HepG2 (cell line): ENCODE measurements at regions not wholly inside any gene's neighbourhood (a gene's known extent, or its start where the extent isn't known, plus 50 kb on each side); places are given as distances from the start of the nearest gene placed in this dataset.

Source experiments
- ATAC-seq: fragments of 200-7000 bp; cut with Tn5 transposase; 3 replicates; pipeline ENCODE4 v1.9.1; 2020; ENCODE audit warnings: mild to moderate bottlenecking, moderate library complexity
- BruUV-seq: library from RNA; stranded (reverse); fragments of 400-500 nt; replicated peaks from 2 replicates; lab custom pipeline; 2021; lab: Mats Ljungman, UMichigan
- CTCF ChIA-PET: fragments of 300-600 bp; formaldehyde crosslinking; extraction: SDS; loops from one replicate; lab custom pipeline; 2021; ENCODE audit warnings: low total read pairs, inconsistent platforms, low intra/inter-chr PET ratio; lab: Yijun Ruan, JAX
- POLR2A ChIA-PET: fragments of 350-600 bp; sonication (Branson Sonifier 250); formaldehyde crosslinking; loops from one replicate; lab custom pipeline; 2020; ENCODE audit warnings: antibody characterized with exemption, inconsistent platforms; lab: Yijun Ruan, JAX
- DNase-seq: peaks from one replicate; pipeline ENCODE4 v3.0.0-alpha.2; 2015; ENCODE audit warnings: low spot score
- FAIRE-seq: peaks from 3 replicates; lab custom pipeline; 2011; peaks lifted over from hg19 to GRCh38; lab: Jason Lieb, UNC
- H2AFZ ChIP-seq: one replicate; pipeline ENCODE4 v1.6.1; 2011; ENCODE audit warnings: low read length, inconsistent platforms
- H3K27ac ChIP-seq: fragments of 300-600 bp; 3 replicates; pipeline ENCODE4 v1.8.0; 2011; ENCODE audit warnings: mixed run types, mild to moderate bottlenecking, mixed read lengths, low read length, inconsistent platforms; ENCODE audit not compliant: insufficient read depth; ENCODE audit errors: extremely low read length
- H3K27me3 ChIP-seq, 2 experiments: fragments of 200-600 bp in 1 of 2; 2 replicates in 1 of 2; 3 replicates in 1 of 2; pipeline versions ENCODE4 v1.6.0 to v1.8.0; 2011; ENCODE audit warnings: low read length in 2 of 2, mild to moderate bottlenecking in 2 of 2, moderate library complexity in 2 of 2, inconsistent platforms in 1 of 2; ENCODE audit not compliant: insufficient read depth in 2 of 2, control insufficient read depth in 1 of 2
- H3K36me3 ChIP-seq, 2 experiments: fragments of 200-600 bp in 1 of 2; replicated peaks in 1 of 2; 2 replicates in 1 of 2; 3 replicates in 1 of 2; pipeline versions ENCODE4 v1.5.1 to v1.8.0; 2011; ENCODE audit warnings: low read length in 2 of 2, inconsistent platforms in 1 of 2; ENCODE audit not compliant: insufficient read depth in 2 of 2, control insufficient read depth in 1 of 2
- H3K4me1 ChIP-seq: 2 replicates; pipeline ENCODE4 v1.5.1; 2012; ENCODE audit warnings: low read length, inconsistent platforms; ENCODE audit not compliant: insufficient read depth
- H3K4me2 ChIP-seq: 2 replicates; pipeline ENCODE4 v1.6.0; 2011; ENCODE audit warnings: low read depth, low read length, inconsistent platforms
- H3K4me3 ChIP-seq, 3 experiments: fragments of 200-600 bp in 1 of 3; sonication (generic), shearing (Covaris generic) in 1 of 3; replicated peaks in 1 of 3; 2 replicates each; pipeline ENCODE4 v1.5.1; 2011 to 2016; ENCODE audit warnings: low read length in 3 of 3, inconsistent platforms in 2 of 3, low read depth in 2 of 3, mild to moderate bottlenecking in 2 of 3, control low read depth in 1 of 3, mixed read lengths in 1 of 3; ENCODE audit not compliant: insufficient read depth in 1 of 3
- H3K79me2 ChIP-seq: one replicate; pipeline ENCODE4 v1.6.1; 2011; ENCODE audit warnings: low read length, inconsistent platforms; ENCODE audit not compliant: insufficient read depth
- H3K9ac ChIP-seq: 2 replicates; pipeline ENCODE4 v1.6.0; 2011; ENCODE audit warnings: mild to moderate bottlenecking, low read depth, low read length, inconsistent platforms; ENCODE audit not compliant: insufficient read depth
- H3K9me3 ChIP-seq: 2 replicates; pipeline ENCODE4 v1.5.1; 2012; ENCODE audit warnings: mild to moderate bottlenecking, low read length
- H4K20me1 ChIP-seq: 2 replicates; pipeline ENCODE4 v1.6.0; 2011; ENCODE audit warnings: inconsistent platforms, mild to moderate bottlenecking, low read length, moderate library complexity; ENCODE audit not compliant: insufficient read depth
- DMAP1 ChIP-seq: IDR thresholded peaks from 2 replicates; pipeline ENCODE4 v1.6.1; 2016
- EP300 ChIP-seq, 3 experiments: sonication (generic) in 1 of 3; formaldehyde crosslinking in 1 of 3; IDR thresholded peaks; 2 replicates each; pipeline versions ENCODE4 v1.5.1 to v1.6.1; 2011 to 2020; ENCODE audit warnings: low read depth in 2 of 3, low read length in 2 of 3, borderline replicate concordance in 1 of 3, improper control_type of control experiment in 1 of 3, mild to moderate bottlenecking in 1 of 3, missing genetic modification reagents in 1 of 3, moderate library complexity in 1 of 3
- GATAD2A ChIP-seq: IDR thresholded peaks from 2 replicates; pipeline ENCODE4 v1.6.1; 2016
- GTF3A ChIP-seq: sonication (generic); formaldehyde crosslinking; conservative IDR thresholded peaks from 2 replicates; pipeline ENCODE4 v1.4.0; 2020; ENCODE audit warnings: mild to moderate bottlenecking, missing genetic modification reagents
- HIC2 ChIP-seq: sonication (generic); formaldehyde crosslinking; IDR thresholded peaks from 2 replicates; pipeline ENCODE4 v1.9.0; 2022; ENCODE audit warnings: low read depth, missing genetic modification reagents
- HNRNPK ChIP-seq: fragments of 200-400 bp; formaldehyde crosslinking; IDR thresholded peaks from 2 replicates; pipeline ENCODE4 v1.6.1; 2018; ENCODE audit warnings: low read length, low read depth, moderate library complexity, mild to moderate bottlenecking; ENCODE audit not compliant: poor library complexity, severe bottlenecking
- IRF2 ChIP-seq: IDR thresholded peaks from 2 replicates; pipeline ENCODE4 v1.6.1; 2018; ENCODE audit warnings: missing genetic modification reagents, missing compliant biosample characterization
- KLF6 ChIP-seq: IDR thresholded peaks from 2 replicates; pipeline ENCODE4 v1.8.0; 2016; ENCODE audit warnings: missing biosample characterization, missing genetic modification reagents
- RELA ChIP-seq: sonication (generic); formaldehyde crosslinking; IDR thresholded peaks from 2 replicates; pipeline ENCODE4 v1.4.0; 2020; ENCODE audit warnings: missing genetic modification reagents
- SNRNP70 ChIP-seq: fragments of 200-400 bp; formaldehyde crosslinking; IDR thresholded peaks from 2 replicates; pipeline ENCODE4 v1.6.1; 2017; ENCODE audit warnings: mild to moderate bottlenecking, low read depth, low read length, moderate library complexity
- TBX2 ChIP-seq: sonication (generic); formaldehyde crosslinking; IDR thresholded peaks from 2 replicates; pipeline ENCODE4 v1.5.0; 2020; ENCODE audit warnings: missing genetic modification reagents, mild to moderate bottlenecking, borderline replicate concordance
- TEAD2 ChIP-seq: sonication (generic); formaldehyde crosslinking; IDR thresholded peaks from 2 replicates; pipeline ENCODE4 v1.9.0; 2021; ENCODE audit warnings: missing genetic modification reagents
- TEAD3 ChIP-seq: optimal IDR thresholded peaks from 2 replicates; pipeline ENCODE3; 2016; ENCODE audit warnings: borderline replicate concordance
- ZBTB20 ChIP-seq: sonication (generic); formaldehyde crosslinking; IDR thresholded peaks from 2 replicates; pipeline ENCODE4 v1.8.1; 2023; ENCODE audit warnings: missing genetic modification reagents, low read depth, mild to moderate bottlenecking, borderline replicate concordance
- ZKSCAN8 ChIP-seq: IDR thresholded peaks from 2 replicates; pipeline ENCODE4 v1.6.1; 2016; ENCODE audit warnings: borderline replicate concordance, missing genetic modification reagents, missing compliant biosample characterization
- ZNF549 ChIP-seq: sonication (generic); formaldehyde crosslinking; IDR thresholded peaks from 2 replicates; pipeline ENCODE4 v1.5.0; 2020; ENCODE audit warnings: missing genetic modification reagents
- ZNF558 ChIP-seq: sonication (generic); formaldehyde crosslinking; IDR thresholded peaks from 2 replicates; pipeline ENCODE4 v1.9.0; 2022; ENCODE audit warnings: mild to moderate bottlenecking, missing genetic modification reagents, borderline replicate concordance
- ZNF572 ChIP-seq: sonication (generic); formaldehyde crosslinking; IDR thresholded peaks from 2 replicates; pipeline ENCODE4 v1.5.1; 2020; ENCODE audit warnings: mild to moderate bottlenecking, missing genetic modification reagents
- ZNF609 ChIP-seq: sonication (generic); formaldehyde crosslinking; IDR thresholded peaks from 2 replicates; pipeline ENCODE4 v1.4.0; 2020; ENCODE audit warnings: mild to moderate bottlenecking, missing genetic modification reagents, borderline replicate concordance
- ZNF7 ChIP-seq: IDR thresholded peaks from 2 replicates; pipeline ENCODE4 v1.6.1; 2016; ENCODE audit warnings: missing biosample characterization, missing genetic modification reagents
- WGBS: methylation state at CpG from one replicate; pipeline ENCODE4 v1.1.6; 2017; ENCODE audit warnings: low lambda C conversion rate; 5-methylcytosine and 5-hydroxymethylcytosine counted together
- in situ Hi-C: cut with HindIII; loops from 2 replicates; pipeline ENCODE4 v1.10.0; 2017; ENCODE audit warnings: low pct_unique_long_range_greater_than_20kb; ENCODE audit not compliant: extremely low pct_ligation_motif_present
- intact Hi-C: fragments of 100-400 bp; cut with micrococcal nuclease; formaldehyde crosslinking; loops from one replicate; pipeline ENCODE4 v1.10.0; 2022; ENCODE audit not compliant: unreplicated experiment

DNA sequence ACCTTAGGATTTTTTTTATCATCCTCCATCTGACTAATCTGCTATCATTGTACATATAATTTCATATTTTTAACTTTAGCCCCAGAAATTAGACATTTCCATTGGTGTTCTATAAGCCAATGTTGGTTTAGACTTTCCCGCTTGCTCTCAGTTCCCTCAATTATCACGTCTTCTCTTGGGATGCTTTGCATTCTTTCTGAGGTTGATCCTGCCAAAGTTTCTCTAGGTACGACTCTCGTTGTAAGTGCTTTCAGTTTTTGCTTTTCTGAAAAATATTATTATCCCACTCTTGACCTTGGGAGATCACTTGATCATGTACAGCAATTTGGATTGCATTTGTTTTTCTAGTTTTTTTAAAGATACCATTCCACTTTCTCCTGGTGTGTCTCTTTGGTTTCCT is 270.2 kb downstream of the IRS2 start:
- FAIRE-seq: no peak
- no peaks in the 10 kb centered on the region for H3K79me2 ChIP-seq
- no peak for TF ChIP-seq TEAD3 (CRISPR knock-in tag)
- no peak for TF ChIP-seq RELA (CRISPR knock-in tag)
- TF ChIP-seq IRF2 (CRISPR knock-in tag): no peak
- TF ChIP-seq GATAD2A: no peak
- TF ChIP-seq GTF3A: no peak
- no peak for TF ChIP-seq ZNF549
- TF ChIP-seq TBX2 (CRISPR knock-in tag): no peak
- TF ChIP-seq ZBTB20 (CRISPR knock-in tag): no peak
- no peak for TF ChIP-seq HNRNPK
- TF ChIP-seq ZNF7 (CRISPR knock-in tag): no peak
- TF ChIP-seq ZKSCAN8 (CRISPR knock-in tag): no peak
- TF ChIP-seq DMAP1 (CRISPR knock-in tag): no peak
- TF ChIP-seq KLF6 (CRISPR knock-in tag): no peak
- no peak for TF ChIP-seq HIC2
- no peak for TF ChIP-seq ZNF572 (CRISPR knock-in tag)
- no peak for TF ChIP-seq ZNF609
- TF ChIP-seq EP300 (IDR thresholded peaks at IDR 0.05; ENCODE audit: low read depth in 2 of 2, low read length in 2 of 2): no peak
- no peak for TF ChIP-seq EP300 (CRISPR knock-in tag; IDR thresholded peaks at IDR 0.05; ENCODE audit: borderline replicate concordance)
- no peak for TF ChIP-seq TEAD2 (CRISPR knock-in tag)
- no peak for TF ChIP-seq SNRNP70
- TF ChIP-seq ZNF558 (CRISPR knock-in tag): no peak
- TF ChIP-seq, all 625 proteins: peak for 0
- in situ Hi-C loops (no loop called here), intact Hi-C loops (no loop called here)
- H4K20me1 ChIP-seq: no peaks in the 10 kb centered on the region
- BruUV-seq: no TSS peak
- no peak overlapping the region for H3K4me2 ChIP-seq
- no peak overlapping the region for H3K9ac ChIP-seq
- no peak overlapping the region for H3K27ac ChIP-seq
- ChIA-PET POLR2A (no interaction called here), CTCF (no interaction called here)
- no peaks in the 10 kb centered on the region for H3K4me1 ChIP-seq
- no peak overlapping the region for H3K4me3 ChIP-seq
- H3K9me3 ChIP-seq: 0 out of 2 replicates have a peak, but pooled peaks cover 9% of the 10 kb centered on the region
- 22% methylated on average over 4 of the region's 4 CpGs for WGBS
- H3K27me3 ChIP-seq: no peaks in the 10 kb centered on the region
- no peaks in the 10 kb centered on the region for H3K36me3 ChIP-seq
- no peak overlapping the region for H2AFZ ChIP-seq
- ATAC-seq: no peak
- DNase-seq: no peak
